RPMI7951 (cell line): ENCODE measurements at regions not wholly inside any gene's neighbourhood (a gene's known extent, or its start where the extent isn't known, plus 50 kb on each side); places are given as distances from the start of the nearest gene placed in this dataset.

Experiments
- DNase-seq: peaks from one replicate; pipeline ENCODE4 v3.0.0-alpha.2; 2012; ENCODE audit warnings: low read depth

- DNase-seq: peak; percentile 79
Measured at GRCh38 chr2:236745420-236746210, 176.0 kb downstream of the ACKR3 start.

GRCh38 chr2:236746833-236747232 is 177.2 kb downstream of the ACKR3 start:
- no peak for DNase-seq

- DNase-seq: no peak
Measured at GRCh38 chr2:236747426-236747825, 177.8 kb downstream of the ACKR3 start.

- DNase-seq: no peak
Measured at GRCh38 chr2:236747925-236748324, 178.3 kb downstream of the ACKR3 start.

GRCh38 chr2:236748385-236748784 is 178.8 kb downstream of the ACKR3 start:
- DNase-seq: no peak

- DNase-seq: peak; percentile 29
Measured at GRCh38 chr2:236748801-236749200, 179.2 kb downstream of the ACKR3 start.

GRCh38 chr2:236749346-236749745 is 179.7 kb downstream of the ACKR3 start:
- peak; percentile 70 for DNase-seq

- no peak for DNase-seq
Measured at GRCh38 chr2:236752096-236752495, 182.5 kb downstream of the ACKR3 start.

GRCh38 chr2:236753606-236754270 is 184.1 kb downstream of the ACKR3 start:
- DNase-seq: no peak

- DNase-seq: no peak
Measured at GRCh38 chr2:236754271-236754944, 184.8 kb downstream of the ACKR3 start.

- DNase-seq: no peak
Measured at GRCh38 chr2:236755278-236755840, 185.7 kb downstream of the ACKR3 start.

GRCh38 chr2:236758406-236758805 is 188.8 kb downstream of the ACKR3 start:
- DNase-seq: no peak

- no peak for DNase-seq
Measured at GRCh38 chr2:236760246-236760645, 190.6 kb downstream of the ACKR3 start.

GRCh38 chr2:236761358-236761757 is 191.7 kb downstream of the ACKR3 start:
- no peak for DNase-seq

GRCh38 chr2:236762628-236763027 is 193.0 kb downstream of the ACKR3 start:
- DNase-seq: peak; percentile 35

- DNase-seq: no peak
Measured at GRCh38 chr2:236763857-236764256, 194.2 kb downstream of the ACKR3 start.

- DNase-seq: no peak
Measured at GRCh38 chr2:236764716-236765115, 195.1 kb downstream of the ACKR3 start.

- DNase-seq: no peak
Measured at GRCh38 chr2:236765478-236765877, 195.9 kb downstream of the ACKR3 start.

- DNase-seq: no peak
Measured at GRCh38 chr2:236766850-236767249, 197.2 kb downstream of the ACKR3 start.

- DNase-seq: no peak
Measured at GRCh38 chr2:236767941-236768340, 198.3 kb downstream of the ACKR3 start.

GRCh38 chr2:236768393-236769140 is 198.9 kb downstream of the ACKR3 start:
- peak; percentile 86 for DNase-seq
